GM12865 (cell line): ENCODE measurements at regions not wholly inside any gene's neighbourhood (a gene's known extent, or its start where the extent isn't known, plus 50 kb on each side); places are given as distances from the start of the nearest gene placed in this dataset.
"Not testable (repeated sequence)": the region's sequence is repeated elsewhere in the genome, so short reads cannot be mapped to it uniquely, and the experiment has no call there.

Experiments
- DNase-seq: peaks from one replicate; pipeline ENCODE4 v3.0.0; 2010; ENCODE audit warnings: low read depth
- H3K4me3 ChIP-seq: 2 replicates; pipeline ENCODE4 v1.5.1; 2011; ENCODE audit warnings: mild to moderate bottlenecking, low read depth, low read length, control low read depth
- TF ChIP-seq, protein P1 (sequence below): IDR thresholded peaks from 2 replicates; pipeline ENCODE4 v1.5.1; 2011; ENCODE audit warnings: low read length, control low read depth, low read depth, inconsistent platforms; ENCODE audit not compliant: insufficient read depth; ENCODE audit errors: missing control alignments

DNA sequence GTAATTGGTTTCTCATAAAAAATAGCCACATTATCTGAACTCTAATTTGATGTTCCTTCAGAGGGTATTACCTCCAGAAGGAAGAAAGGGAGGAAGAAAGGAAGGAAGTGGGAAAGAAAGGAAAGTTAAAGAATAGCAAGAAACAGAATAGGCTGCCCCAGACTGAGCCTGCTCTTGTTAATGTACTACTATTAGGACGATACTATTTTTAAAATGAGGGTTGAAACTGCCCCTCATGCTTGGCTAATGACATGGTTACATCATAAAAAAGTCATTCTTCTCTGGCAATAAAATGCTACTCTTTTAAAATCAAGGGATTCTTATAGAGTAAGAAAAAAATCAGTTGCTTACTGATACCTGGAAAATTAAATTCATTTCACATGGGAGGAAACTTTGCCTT, 253.0 kb downstream of the KTN1 start:
- TF ChIP-seq, protein P1, sequence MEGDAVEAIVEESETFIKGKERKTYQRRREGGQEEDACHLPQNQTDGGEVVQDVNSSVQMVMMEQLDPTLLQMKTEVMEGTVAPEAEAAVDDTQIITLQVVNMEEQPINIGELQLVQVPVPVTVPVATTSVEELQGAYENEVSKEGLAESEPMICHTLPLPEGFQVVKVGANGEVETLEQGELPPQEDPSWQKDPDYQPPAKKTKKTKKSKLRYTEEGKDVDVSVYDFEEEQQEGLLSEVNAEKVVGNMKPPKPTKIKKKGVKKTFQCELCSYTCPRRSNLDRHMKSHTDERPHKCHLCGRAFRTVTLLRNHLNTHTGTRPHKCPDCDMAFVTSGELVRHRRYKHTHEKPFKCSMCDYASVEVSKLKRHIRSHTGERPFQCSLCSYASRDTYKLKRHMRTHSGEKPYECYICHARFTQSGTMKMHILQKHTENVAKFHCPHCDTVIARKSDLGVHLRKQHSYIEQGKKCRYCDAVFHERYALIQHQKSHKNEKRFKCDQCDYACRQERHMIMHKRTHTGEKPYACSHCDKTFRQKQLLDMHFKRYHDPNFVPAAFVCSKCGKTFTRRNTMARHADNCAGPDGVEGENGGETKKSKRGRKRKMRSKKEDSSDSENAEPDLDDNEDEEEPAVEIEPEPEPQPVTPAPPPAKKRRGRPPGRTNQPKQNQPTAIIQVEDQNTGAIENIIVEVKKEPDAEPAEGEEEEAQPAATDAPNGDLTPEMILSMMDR = no peak
- H3K4me3 ChIP-seq = no peak overlapping the region
- DNase-seq = no peak

DNA sequence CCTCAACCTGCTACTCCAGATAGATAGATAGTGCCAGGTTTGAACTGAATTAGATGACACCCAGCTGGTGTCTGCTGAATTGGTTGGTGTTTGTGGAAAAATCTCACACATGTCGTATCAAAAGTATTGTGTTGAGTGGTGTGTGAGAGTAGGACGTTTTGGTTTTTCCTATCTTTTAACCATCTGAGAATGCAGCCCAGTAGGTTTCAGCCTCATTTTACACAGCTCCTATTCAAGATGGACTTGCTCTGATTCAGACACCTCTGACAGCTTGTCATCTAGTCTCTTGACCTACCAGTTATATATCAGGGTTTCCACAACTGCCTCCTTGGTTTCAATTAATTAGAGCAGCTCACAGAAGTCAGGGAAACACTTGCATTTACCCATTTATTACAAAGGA, 254.4 kb downstream of the KTN1 start:
- TF ChIP-seq, protein P1 = no peak
- H3K4me3 ChIP-seq = no peak overlapping the region
- no peak for DNase-seq

DNA sequence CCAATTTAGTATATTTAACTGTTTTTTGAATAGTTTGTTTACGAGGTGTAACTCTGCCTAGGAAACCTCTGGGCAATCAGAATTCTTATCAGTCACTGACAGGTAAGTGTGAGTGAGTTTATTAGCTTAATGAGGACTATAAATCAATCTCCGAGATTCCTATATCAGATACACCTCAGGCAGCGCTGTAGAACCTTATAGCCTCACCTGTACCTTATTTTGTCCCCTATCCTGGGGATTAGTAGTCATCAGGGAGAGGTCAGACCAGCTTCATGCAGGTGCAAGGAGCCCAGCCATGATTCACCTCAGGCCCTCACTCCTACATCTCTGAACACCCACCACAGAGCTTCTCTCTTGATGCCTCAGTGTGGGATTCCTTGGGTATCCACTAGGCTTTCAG, 256.0 kb downstream of the KTN1 start:
- DNase-seq = no peak
- no peak overlapping the region for H3K4me3 ChIP-seq
- TF ChIP-seq, protein P1 = no peak

DNA sequence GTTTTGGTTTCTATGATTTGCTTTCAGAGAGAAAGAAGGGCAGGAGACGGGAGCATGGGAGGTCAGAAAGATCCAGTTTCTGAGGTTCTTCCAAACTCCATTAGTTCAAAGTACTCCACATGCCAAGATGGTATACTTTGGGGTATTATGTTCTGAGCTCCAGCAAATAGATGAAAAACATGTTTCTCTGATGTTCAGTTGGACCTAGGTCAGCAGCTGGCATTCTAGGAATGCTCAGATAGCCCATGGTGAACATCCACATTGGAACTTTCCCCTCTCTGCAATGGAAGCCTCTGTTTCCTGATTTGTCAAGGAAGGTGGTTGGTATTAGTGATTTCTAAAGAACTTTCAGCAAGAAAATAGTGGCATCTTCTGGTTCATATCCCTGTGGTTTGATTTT, 257.5 kb downstream of the KTN1 start:
- H3K4me3 ChIP-seq = no peak overlapping the region
- DNase-seq = no peak
- TF ChIP-seq, protein P1 = no peak

DNA sequence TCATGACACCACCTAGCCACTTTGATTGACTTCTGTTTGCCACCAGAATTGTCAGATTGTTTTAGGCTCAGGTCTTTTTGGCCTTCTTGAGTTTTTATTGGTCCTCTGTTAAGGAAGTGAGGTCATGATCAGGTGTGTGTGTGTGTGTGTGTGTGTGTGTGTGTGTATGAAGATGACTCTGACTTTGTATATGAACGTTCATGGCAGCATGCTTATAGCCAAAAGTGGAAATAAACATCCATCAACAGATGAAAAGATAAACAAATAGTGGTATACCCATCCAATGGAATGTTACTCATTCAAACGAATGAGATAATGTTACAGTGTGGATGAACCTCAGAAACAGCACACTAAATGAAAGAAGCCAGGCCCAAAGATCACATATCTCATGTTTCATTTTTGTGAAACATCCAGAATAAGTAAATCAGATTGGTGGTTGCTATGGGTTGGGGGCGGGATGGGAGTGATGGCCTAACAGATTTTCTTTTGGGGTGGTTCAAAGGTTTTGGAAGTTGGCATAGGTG, 258.6 kb downstream of the KTN1 start:
- no peak for DNase-seq
- H3K4me3 ChIP-seq = no peak overlapping the region
- TF ChIP-seq, protein P1 = no peak

DNA sequence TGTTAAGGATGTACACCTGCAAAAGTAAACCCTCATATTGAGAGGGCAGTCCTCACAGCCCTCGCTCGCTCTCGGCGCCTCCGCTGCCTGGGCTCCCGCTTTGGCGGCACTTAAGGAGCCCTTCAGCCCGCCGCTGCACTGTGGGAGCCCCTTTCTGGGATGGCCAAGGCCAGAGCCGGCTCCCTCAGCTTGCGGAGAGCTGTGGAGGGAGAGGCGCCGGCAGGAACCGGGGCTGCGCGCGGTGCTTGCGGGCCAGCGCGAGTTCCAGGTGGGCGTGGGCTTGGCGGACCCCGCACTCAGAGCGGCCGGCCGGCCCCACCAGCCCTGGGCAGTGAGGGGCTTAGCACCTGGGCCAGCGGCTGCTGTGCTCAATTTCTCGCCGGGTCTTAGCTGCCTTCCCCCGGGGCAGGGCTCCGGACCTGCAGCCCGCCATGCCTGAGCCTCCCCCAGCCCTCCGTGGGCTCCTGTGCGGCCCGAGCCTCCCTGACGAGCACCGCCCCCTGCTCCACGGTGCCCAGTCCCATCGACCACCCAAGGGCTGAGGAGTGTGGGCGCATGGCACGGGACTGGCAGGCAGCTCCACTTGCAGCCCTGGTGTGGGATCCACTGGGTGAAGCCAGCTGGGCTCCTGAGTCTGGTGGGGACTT, 259.4 kb downstream of the KTN1 start:
- DNase-seq, H3K4me3 ChIP-seq: not testable (repeated sequence)

DNA sequence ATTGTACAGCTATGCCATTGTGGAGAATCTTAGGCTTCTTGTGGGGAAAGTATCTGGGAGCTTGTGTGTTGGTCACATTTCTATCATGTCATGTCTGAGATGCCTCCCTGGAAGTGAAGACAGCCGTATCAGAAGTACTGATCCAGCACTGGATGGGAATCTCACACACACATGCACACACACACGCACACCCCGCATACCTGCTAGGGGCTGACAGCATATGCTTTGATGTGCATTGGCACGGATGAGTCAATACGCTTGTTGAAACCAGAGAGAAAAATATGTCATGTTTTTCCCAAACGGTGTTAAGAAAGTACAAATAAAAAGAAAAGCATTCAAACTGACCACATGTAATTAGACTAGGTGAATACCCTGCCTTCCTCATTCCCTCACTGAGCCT, 260.8 kb downstream of the KTN1 start:
- no peak overlapping the region for H3K4me3 ChIP-seq
- DNase-seq = no peak
- TF ChIP-seq, protein P1 = no peak
